OCI-LY3 (cell line): ENCODE measurements at regions not wholly inside any gene's neighbourhood (a gene's known extent, or its start where the extent isn't known, plus 50 kb on each side); places are given as distances from the start of the nearest gene placed in this dataset.

Source experiments
- EZH2phosphoT487 ChIP-seq: fragments of 200-600 bp; shearing (Covaris generic); IDR thresholded peaks from 2 replicates; pipeline ENCODE4 v1.6.1; 2018; ENCODE audit warnings: antibody characterized with exemption, mixed run types, low read depth
- TF ChIP-seq, protein P1 (sequence below): fragments of 200-600, 300-600 bp; sonication (generic); IDR thresholded peaks from 2 replicates; pipeline ENCODE4 v1.5.1; 2014; ENCODE audit warnings: antibody characterized with exemption, low read length, low read depth

DNA sequence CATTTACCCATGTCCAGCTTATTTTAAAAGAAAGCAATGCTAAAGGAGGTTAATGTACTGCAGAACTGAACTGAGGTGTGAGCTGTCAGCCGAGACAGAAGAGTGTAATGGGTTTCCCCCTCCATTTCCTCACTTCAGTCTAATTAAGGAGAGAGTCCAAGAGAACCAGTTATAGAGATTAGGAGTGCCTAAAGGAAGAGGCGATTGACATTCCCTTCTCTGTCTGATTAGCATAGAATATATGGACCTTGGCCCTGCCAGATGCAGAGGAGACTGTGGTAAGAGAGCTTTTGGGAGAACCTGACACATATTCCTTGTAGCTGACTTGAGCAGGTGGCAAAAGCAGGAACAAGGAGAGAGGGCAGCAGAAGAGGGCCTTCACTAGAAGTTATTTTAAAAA is 137.5 kb upstream of the INPP4B start:
- TF ChIP-seq, protein P1, sequence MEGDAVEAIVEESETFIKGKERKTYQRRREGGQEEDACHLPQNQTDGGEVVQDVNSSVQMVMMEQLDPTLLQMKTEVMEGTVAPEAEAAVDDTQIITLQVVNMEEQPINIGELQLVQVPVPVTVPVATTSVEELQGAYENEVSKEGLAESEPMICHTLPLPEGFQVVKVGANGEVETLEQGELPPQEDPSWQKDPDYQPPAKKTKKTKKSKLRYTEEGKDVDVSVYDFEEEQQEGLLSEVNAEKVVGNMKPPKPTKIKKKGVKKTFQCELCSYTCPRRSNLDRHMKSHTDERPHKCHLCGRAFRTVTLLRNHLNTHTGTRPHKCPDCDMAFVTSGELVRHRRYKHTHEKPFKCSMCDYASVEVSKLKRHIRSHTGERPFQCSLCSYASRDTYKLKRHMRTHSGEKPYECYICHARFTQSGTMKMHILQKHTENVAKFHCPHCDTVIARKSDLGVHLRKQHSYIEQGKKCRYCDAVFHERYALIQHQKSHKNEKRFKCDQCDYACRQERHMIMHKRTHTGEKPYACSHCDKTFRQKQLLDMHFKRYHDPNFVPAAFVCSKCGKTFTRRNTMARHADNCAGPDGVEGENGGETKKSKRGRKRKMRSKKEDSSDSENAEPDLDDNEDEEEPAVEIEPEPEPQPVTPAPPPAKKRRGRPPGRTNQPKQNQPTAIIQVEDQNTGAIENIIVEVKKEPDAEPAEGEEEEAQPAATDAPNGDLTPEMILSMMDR: no peak
- TF ChIP-seq EZH2phosphoT487: no peak
